RWPE2 (cell line): ENCODE measurements at regions not wholly inside any gene's neighbourhood (a gene's known extent, or its start where the extent isn't known, plus 50 kb on each side); places are given as distances from the start of the nearest gene placed in this dataset.

Experiments
- ATAC-seq: fragments of 200-7000 bp; cut with Tn5 transposase; 3 replicates; pipeline ENCODE4 v1.9.1; 2021; ENCODE audit warnings: low read depth
- DNase-seq: peaks from one replicate; pipeline ENCODE4 v3.0.0-alpha.2; 2020; ENCODE audit warnings: low spot score
- H3K27ac ChIP-seq: fragments of 450-650 bp; 2 replicates; pipeline ENCODE4 v1.5.1; 2017; ENCODE audit warnings: mild to moderate bottlenecking; ENCODE audit not compliant: poor library complexity, severe bottlenecking
- H3K27me3 ChIP-seq: fragments of 250-450 bp; sonication (Bioruptor Pico); 2 replicates; pipeline ENCODE4 v1.5.1; 2021; ENCODE audit warnings: mild to moderate bottlenecking, moderate library complexity; ENCODE audit not compliant: insufficient read depth, poor library complexity, severe bottlenecking
- H3K36me3 ChIP-seq: fragments of 250-450 bp; sonication (Bioruptor Pico); 2 replicates; pipeline ENCODE4 v1.5.1; 2020; ENCODE audit warnings: low read depth, mild to moderate bottlenecking, moderate library complexity
- H3K4me1 ChIP-seq: fragments of 250-450 bp; sonication (Bioruptor Pico); 2 replicates; pipeline ENCODE4 v1.5.1; 2021; ENCODE audit warnings: mild to moderate bottlenecking, moderate library complexity; ENCODE audit not compliant: insufficient read depth, poor library complexity, severe bottlenecking
- H3K4me3 ChIP-seq: fragments of 250-450 bp; sonication (Bioruptor Pico); 2 replicates; pipeline ENCODE4 v1.5.1; 2021; ENCODE audit warnings: mild to moderate bottlenecking, moderate library complexity; ENCODE audit not compliant: severe bottlenecking
- H3K9me3 ChIP-seq: fragments of 250-450 bp; sonication (Bioruptor Pico); 2 replicates; pipeline ENCODE4 v1.5.1; 2021; ENCODE audit warnings: mild to moderate bottlenecking, moderate library complexity; ENCODE audit not compliant: severe bottlenecking
- CTCF ChIP-seq: fragments of 450-650 bp; IDR thresholded peaks from one replicate; pipeline ENCODE4 v1.5.1; 2017; ENCODE audit warnings: mild to moderate bottlenecking, moderate library complexity; ENCODE audit not compliant: poor library complexity, severe bottlenecking

- DNase-seq (no peak), ATAC-seq (no peak)
Observed at GRCh38 chr18:78378403-78378802, 601.2 kb upstream of the SALL3 start.

GRCh38 chr18:78378983-78379382, 600.6 kb upstream of the SALL3 start:
- Histone ChIP-seq H3K4me3 (no peak overlapping the region), H3K4me1 (no peaks in the 10 kb centered on the region), H3K27ac (no peak overlapping the region), H3K9me3 (no peaks in the 10 kb centered on the region), H3K27me3 (no peaks in the 10 kb centered on the region), H3K36me3 (no peaks in the 10 kb centered on the region)
- no peak for TF ChIP-seq CTCF
- no peak for ATAC-seq
- DNase-seq = no peak

More at GRCh38 chr18:78378403-78378802, 601.2 kb upstream of the SALL3 start:
- no peak for TF ChIP-seq CTCF
- Histone ChIP-seq H3K27ac (no peak overlapping the region), H3K9me3 (no peaks in the 10 kb centered on the region), H3K27me3 (no peaks in the 10 kb centered on the region), H3K4me1 (no peaks in the 10 kb centered on the region), H3K4me3 (no peak overlapping the region), H3K36me3 (no peaks in the 10 kb centered on the region)

- Histone ChIP-seq H3K27me3 (no peaks in the 10 kb centered on the region), H3K27ac (no peak overlapping the region), H3K9me3 (no peaks in the 10 kb centered on the region), H3K36me3 (no peaks in the 10 kb centered on the region), H3K4me1 (no peaks in the 10 kb centered on the region), H3K4me3 (no peak overlapping the region)
- no peak for TF ChIP-seq CTCF
- ATAC-seq (no peak), DNase-seq (no peak)
Observed at GRCh38 chr18:78390348-78390951, 589.2 kb upstream of the SALL3 start.

GRCh38 chr18:78390952-78391348, 588.7 kb upstream of the SALL3 start:
- ATAC-seq (no peak), DNase-seq (no peak)
- Histone ChIP-seq H3K27ac (no peak overlapping the region), H3K9me3 (no peaks in the 10 kb centered on the region), H3K4me1 (no peaks in the 10 kb centered on the region), H3K27me3 (no peaks in the 10 kb centered on the region), H3K4me3 (no peak overlapping the region), H3K36me3 (no peaks in the 10 kb centered on the region)
- no peak for TF ChIP-seq CTCF

GRCh38 chr18:78393086-78393862, 586.3 kb upstream of the SALL3 start:
- no peak for TF ChIP-seq CTCF
- Histone ChIP-seq H3K27ac (no peak overlapping the region), H3K27me3 (no peaks in the 10 kb centered on the region), H3K9me3 (no peaks in the 10 kb centered on the region), H3K36me3 (no peaks in the 10 kb centered on the region), H3K4me1 (no peaks in the 10 kb centered on the region), H3K4me3 (no peak overlapping the region)
- DNase-seq (no peak), ATAC-seq (no peak)
